ENCODE measurements at regions not wholly inside any gene's neighbourhood (a gene's known extent, or its start where the extent isn't known, plus 50 kb on each side); places are given as distances from the start of the nearest gene placed in this dataset.

DNA sequence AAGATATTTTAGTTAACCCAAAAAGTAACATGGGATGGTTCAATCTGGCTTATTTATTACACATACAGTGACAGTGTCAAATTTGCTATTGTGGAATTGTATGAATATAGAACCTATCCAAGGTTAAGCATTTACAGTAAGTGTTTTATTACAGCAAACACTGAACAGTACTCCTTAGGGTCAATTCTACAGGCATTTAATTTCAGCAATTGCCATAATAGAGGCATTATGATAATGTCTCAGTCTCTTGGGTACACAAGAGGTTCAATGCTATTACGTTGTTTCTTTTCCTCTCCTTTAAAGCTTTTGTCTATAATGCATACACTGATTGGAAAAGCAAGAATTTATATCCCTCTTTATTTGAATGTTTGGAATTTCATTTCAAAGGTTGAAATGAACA is 275.7 kb upstream of the NAALADL2 start:
- TF ChIP-seq, protein P1, sequence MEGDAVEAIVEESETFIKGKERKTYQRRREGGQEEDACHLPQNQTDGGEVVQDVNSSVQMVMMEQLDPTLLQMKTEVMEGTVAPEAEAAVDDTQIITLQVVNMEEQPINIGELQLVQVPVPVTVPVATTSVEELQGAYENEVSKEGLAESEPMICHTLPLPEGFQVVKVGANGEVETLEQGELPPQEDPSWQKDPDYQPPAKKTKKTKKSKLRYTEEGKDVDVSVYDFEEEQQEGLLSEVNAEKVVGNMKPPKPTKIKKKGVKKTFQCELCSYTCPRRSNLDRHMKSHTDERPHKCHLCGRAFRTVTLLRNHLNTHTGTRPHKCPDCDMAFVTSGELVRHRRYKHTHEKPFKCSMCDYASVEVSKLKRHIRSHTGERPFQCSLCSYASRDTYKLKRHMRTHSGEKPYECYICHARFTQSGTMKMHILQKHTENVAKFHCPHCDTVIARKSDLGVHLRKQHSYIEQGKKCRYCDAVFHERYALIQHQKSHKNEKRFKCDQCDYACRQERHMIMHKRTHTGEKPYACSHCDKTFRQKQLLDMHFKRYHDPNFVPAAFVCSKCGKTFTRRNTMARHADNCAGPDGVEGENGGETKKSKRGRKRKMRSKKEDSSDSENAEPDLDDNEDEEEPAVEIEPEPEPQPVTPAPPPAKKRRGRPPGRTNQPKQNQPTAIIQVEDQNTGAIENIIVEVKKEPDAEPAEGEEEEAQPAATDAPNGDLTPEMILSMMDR (conservative IDR thresholded peaks at IDR 0.05): no peak
- no peak for TF ChIP-seq ZFX (IDR thresholded peaks at IDR 0.05)
